Fibroblast of lung (primary cell): ENCODE measurements at regions not wholly inside any gene's neighbourhood (a gene's known extent, or its start where the extent isn't known, plus 50 kb on each side); places are given as distances from the start of the nearest gene placed in this dataset.

Experiments
- EZH2 ChIP-seq: IDR thresholded peaks from 2 replicates; pipeline ENCODE4 v1.5.1; 2012; ENCODE audit warnings: low read length, control low read depth, mild to moderate bottlenecking; ENCODE audit errors: missing control alignments
- TF ChIP-seq, protein P1 (sequence below), 2 donors: IDR thresholded peaks in 1 of 2; conservative IDR thresholded peaks in 1 of 2; 1 replicate in 1 of 2; 2 replicates in 1 of 2; pipeline ENCODE4 v1.5.1; 2011 to 2012; ENCODE audit warnings: low read length in 2 of 2, control low read depth in 1 of 2, inconsistent platforms in 1 of 2, low read depth in 1 of 2, mild to moderate bottlenecking in 1 of 2

DNA sequence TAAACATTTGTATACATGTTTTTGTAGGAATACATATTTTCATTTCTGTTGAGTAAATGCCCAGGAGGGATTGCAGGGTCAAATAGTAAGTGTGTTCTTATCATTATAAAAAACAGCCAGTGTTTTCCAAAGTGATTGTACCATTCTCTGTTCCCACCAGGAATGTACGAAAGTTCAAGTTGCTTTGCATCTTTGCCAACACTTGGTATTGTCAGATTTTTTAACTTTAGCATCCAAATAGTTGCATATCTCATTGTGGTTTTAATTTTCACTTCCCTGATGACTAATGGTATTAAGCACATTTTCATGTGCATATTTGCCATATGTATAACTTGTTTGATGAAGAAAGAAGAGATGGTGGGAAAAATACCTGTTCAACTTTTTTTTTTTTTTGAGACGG is 213.9 kb downstream of the ZNF365 start:
- TF ChIP-seq, protein P1, sequence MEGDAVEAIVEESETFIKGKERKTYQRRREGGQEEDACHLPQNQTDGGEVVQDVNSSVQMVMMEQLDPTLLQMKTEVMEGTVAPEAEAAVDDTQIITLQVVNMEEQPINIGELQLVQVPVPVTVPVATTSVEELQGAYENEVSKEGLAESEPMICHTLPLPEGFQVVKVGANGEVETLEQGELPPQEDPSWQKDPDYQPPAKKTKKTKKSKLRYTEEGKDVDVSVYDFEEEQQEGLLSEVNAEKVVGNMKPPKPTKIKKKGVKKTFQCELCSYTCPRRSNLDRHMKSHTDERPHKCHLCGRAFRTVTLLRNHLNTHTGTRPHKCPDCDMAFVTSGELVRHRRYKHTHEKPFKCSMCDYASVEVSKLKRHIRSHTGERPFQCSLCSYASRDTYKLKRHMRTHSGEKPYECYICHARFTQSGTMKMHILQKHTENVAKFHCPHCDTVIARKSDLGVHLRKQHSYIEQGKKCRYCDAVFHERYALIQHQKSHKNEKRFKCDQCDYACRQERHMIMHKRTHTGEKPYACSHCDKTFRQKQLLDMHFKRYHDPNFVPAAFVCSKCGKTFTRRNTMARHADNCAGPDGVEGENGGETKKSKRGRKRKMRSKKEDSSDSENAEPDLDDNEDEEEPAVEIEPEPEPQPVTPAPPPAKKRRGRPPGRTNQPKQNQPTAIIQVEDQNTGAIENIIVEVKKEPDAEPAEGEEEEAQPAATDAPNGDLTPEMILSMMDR (conservative IDR thresholded peaks at IDR 0.05 in 1 of 2, IDR thresholded peaks at IDR 0.05 in 1 of 2; ENCODE audit: low read depth in 1 of 2, low read length in 2 of 2) = no peak
- TF ChIP-seq EZH2 = no peak
